GM19452 (cell line): ENCODE measurements at regions not wholly inside any gene's neighbourhood (a gene's known extent, or its start where the extent isn't known, plus 50 kb on each side); places are given as distances from the start of the nearest gene placed in this dataset.
"Not testable (repeated sequence)": the region's sequence is repeated elsewhere in the genome, so short reads cannot be mapped to it uniquely, and the experiment has no call there.

Experiments
- ATAC-seq: cut with Tn5 transposase; IDR thresholded peaks from one replicate; pipeline ENCODE4 v1.9.1; 2021; ENCODE audit not compliant: unreplicated experiment

DNA sequence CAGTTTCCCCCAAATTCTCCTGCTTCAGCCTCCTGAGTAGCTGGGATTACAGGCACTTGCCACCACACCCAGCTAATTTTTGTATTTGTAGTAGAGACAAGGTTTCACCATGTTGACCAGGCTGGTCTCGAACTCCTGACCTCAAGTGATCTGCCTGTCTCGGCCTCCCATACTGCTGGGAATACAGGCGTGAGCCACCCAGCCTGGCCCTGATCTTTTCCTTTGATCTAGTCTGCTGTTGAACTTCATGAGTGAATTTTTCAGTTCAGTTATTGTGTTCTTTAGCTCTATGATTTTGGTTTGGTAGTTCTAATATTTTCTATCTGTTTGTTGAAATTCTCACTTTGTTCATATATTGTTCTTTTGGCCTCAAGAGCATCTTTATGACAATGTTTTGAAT lies 83.4 kb upstream of the RAP2C start:
- not testable (repeated sequence) for ATAC-seq

DNA sequence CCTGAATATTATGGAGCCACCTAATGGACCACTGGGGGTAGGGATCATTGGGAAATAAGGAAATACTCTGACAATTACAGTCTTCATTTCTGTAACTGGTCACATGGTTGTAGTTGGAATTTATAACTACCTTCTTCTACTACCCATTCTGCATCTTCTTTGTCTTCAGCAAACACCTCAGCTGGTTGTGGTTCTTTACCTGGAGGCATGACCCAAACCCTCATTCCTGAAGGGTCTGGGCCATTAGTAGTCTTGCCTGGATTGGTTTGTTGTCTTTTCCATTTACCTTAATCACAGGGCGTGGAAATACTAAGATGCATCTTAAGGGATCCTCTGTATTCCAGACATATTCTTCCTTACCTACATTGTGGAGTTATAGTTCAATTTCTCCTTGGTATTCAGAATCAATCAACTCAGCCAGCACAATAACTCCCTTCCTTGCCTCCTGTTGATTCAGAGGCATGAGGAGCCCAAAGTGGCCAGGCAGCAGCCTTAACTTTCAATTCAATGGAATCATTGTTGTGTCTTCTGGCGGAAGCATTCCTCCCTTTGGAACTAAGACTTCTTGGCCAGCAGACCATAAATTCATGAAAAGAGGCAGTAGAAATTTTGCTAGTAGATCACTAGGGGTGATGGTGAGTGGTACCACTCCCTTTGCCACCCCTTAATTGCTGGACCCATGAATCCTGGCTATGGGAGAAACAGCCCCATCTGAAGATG lies 75.7 kb upstream of the RAP2C start:
- ATAC-seq, result no peak

DNA sequence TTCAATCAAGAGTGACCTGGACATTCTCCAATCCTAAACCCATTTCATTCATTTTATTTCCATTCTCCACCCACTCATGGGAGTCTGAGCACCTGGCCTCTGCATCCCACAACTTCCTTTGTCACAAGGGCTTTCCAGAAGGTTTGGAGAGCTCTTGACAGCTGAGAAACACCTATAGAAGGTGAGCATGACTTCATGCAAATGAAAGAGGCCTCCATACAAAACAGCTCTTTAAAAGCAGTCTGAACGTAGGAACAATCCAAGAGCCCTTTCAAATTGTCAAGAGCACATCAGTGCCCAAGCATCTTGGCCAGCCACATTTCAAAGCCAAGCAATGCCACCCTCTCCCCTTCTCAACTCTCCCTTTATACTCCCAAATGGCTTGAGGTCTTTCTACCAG lies 74.9 kb upstream of the RAP2C start:
- no peak for ATAC-seq

DNA sequence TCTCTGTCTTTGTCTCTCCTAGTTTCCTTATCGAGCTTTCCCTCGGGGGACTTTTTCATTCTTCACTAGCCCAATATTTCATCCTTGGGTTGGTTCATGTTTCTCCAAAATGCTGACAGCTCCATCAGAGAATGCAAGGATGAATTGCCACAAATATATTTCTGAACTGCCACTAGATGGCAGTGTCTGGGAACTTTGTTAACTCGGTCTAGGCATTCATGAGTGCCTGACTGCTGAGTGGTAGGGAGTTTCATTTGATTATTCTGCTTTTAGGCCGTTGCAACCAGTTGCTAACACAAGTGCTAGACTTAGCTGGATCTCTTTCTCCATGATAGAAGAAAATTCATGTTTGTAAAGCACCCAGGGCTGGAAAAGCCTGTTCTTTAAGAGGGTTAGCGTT lies 73.5 kb upstream of the RAP2C start:
- ATAC-seq, result peak; percentile 67

DNA sequence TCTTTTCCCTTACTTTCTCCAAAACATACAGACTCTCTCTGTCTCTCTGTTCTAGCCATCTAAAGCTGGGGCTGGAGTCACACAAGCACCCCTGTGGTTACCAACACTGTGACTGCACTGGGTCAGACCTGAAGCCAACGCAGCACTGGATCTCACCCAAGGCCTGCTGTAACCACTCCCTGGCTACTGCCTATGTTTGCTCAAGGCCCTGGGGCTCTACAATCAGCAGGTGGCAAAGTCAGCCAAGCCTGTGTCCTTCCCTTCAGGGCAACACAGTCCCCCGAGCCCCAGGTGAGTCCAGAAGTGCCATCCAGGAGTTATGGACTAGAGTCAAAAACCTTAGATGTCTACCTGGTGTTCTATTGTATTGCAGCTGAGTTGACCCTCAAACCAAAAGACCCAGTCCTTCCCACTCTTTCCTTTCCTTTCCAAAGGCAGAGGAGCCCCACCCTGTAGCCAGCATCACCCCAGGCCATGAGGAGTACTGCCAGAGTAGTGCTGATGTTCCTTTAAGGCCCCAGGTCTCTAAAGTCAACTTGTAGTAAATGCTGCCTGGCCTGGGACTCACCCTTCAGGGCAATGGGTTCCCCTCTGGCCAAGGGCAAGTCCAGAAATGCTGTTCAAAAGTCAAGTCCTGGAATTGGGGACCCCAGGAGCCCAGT lies 58.8 kb upstream of the RAP2C start:
- ATAC-seq, result no peak

DNA sequence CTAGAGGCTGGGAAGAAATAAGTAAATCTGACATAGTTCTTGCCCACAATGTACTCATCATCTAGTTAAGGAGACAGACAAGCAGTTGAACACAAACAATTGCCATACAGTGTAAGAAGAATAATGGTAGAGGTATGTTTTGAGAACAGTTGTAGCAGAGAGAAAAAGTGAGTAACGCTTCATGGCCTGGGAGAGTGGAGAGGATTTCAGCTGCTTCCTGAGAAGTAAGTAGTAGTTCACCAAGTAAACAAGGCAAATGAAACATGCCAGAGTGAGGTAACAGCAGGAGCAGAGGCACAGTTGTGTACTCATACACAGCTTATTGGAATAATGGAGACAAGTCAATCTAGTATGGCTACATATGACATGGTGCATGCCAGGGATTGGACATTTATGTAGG lies 53.6 kb upstream of the RAP2C start:
- no peak for ATAC-seq

DNA sequence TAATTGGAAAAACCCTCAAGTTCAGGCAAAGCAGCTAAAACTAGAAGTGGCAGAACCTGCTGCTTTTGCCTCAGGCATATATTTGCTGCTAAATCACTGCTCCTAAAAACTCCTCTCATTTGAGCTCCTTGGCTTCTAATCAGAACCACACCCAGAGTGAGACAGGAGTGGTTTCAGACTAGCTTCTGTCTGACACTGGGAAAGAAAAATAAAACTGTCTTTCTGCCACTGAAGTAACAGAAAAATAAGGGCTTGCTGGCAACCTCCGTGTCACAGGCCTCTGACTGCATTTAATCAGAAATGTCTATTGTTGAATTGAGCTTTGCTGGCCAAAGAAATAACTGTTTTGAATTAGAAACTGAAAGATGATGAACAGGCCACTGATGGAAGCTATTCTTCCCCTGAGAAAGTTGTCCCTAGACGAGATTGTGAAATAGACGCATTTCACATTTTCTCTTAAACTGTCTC lies 52.1 kb upstream of the RAP2C start:
- no peak for ATAC-seq

DNA sequence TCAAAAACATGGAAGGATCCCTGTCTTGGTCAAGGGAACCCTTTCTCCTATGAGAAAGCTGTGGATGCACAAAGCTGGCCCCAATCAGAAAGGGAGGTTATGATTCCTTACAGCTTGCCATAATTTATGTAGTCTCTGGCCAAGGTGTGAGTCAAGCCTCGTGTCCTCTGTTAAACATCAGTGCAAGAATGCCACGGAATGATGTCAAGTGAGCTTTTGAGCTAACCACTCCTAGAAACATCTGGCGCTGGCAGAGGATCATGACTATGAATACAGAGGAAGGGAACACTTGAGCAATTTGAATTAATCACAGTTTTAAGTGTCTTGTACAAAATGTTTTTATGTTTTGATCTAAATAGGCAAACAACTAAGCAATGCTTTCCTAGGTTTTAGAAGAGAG lies 51.5 kb upstream of the RAP2C start:
- no peak for ATAC-seq

DNA sequence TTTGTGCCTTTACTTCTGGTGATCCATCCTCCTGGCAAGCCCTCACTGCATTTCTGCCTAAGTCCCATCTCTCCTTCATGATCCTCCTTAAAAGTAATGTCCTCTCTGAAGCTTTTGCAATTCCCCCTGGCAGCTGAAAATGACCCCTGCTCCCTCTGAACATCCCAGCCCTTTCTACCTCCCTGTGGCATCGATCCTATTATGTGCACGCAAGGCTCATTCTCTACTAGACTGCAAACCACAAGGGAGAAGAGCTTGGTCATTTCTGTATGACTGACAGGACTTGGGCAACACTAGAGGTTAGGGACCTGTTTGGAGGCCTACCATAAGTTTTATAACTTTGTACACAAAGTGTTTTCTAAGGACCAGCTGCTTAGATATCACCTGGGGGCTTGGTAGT lies 50.8 kb upstream of the RAP2C start:
- no peak for ATAC-seq
